ENCODE measurements at regions not wholly inside any gene's neighbourhood (a gene's known extent, or its start where the extent isn't known, plus 50 kb on each side); places are given as distances from the start of the nearest gene placed in this dataset.

- H3K79me2 ChIP-seq (ENCODE audit: insufficient read depth, low read length), result no peaks in the 10 kb centered on the region
- H3K9ac ChIP-seq (ENCODE audit: insufficient read depth, low read depth, low read length), result no peak overlapping the region
- intact Hi-C loops (cut with micrococcal nuclease; ENCODE audit: unreplicated experiment) (no loop called here), in situ Hi-C loops (cut with HindIII; ENCODE audit: extremely low pct_ligation_motif_present, low pct_unique_long_range_greater_than_20kb) (no loop called here)
- H3K4me2 ChIP-seq (ENCODE audit: low read depth, low read length), result no peak overlapping the region
- no peaks in the 10 kb centered on the region for H3K27me3 ChIP-seq (ENCODE audit: control insufficient read depth in 1 of 2, insufficient read depth in 2 of 2, low read length in 2 of 2)
- TF ChIP-seq NFATC3 (CRISPR knock-in tag; IDR thresholded peaks at IDR 0.05) (no peak), RFX3 (CRISPR knock-in tag; IDR thresholded peaks at IDR 0.05) (no peak), HMGXB3 (CRISPR knock-in tag; IDR thresholded peaks at IDR 0.05; ENCODE audit: borderline replicate concordance) (no peak), XRCC5 (optimal IDR thresholded peaks at IDR 0.05; ENCODE audit: low read length) (no peak), MTA1 (CRISPR knock-in tag; IDR thresholded peaks at IDR 0.05; ENCODE audit: borderline replicate concordance) (no peak), POGZ (CRISPR knock-in tag; IDR thresholded peaks at IDR 0.05) (no peak), CTCF (CRISPR knock-in tag; IDR thresholded peaks at IDR 0.05) (no peak), RXRA (CRISPR knock-in tag; IDR thresholded peaks at IDR 0.05) (no peak), NFRKB (IDR thresholded peaks at IDR 0.05) (no peak), MXD4 (CRISPR knock-in tag; IDR thresholded peaks at IDR 0.05) (no peak), ZNF143 (CRISPR knock-in tag; IDR thresholded peaks at IDR 0.05) (no peak), NCOA1 (CRISPR knock-in tag; IDR thresholded peaks at IDR 0.05) (no peak), THYN1 (CRISPR knock-in tag; IDR thresholded peaks at IDR 0.05; ENCODE audit: borderline replicate concordance, low read depth) (no peak)
- CTCF ChIA-PET (ENCODE audit: low intra/inter-chr PET ratio, low total read pairs), result no interaction called here
- peaks cover 12% of the 10 kb centered on the region; the same call in 1 of the 2 replicates for H3K9me3 ChIP-seq (ENCODE audit: low read length)
- ATAC-seq (no peak), DNase-seq (ENCODE audit: low spot score) (no peak), FAIRE-seq (no peak)
- H2AFZ ChIP-seq (ENCODE audit: low read length), result no peak overlapping the region
- POLR2A ChIA-PET, result no interaction called here
- 0% methylated on average over 3 of the region's 3 CpGs for WGBS (ENCODE audit: low lambda C conversion rate)
- no peaks in the 10 kb centered on the region for H4K20me1 ChIP-seq (ENCODE audit: insufficient read depth, low read length)
- H3K36me3 ChIP-seq (replicated peaks in 1 of 2; ENCODE audit: control insufficient read depth in 1 of 2, insufficient read depth in 2 of 2, low read length in 2 of 2), result no peaks in the 10 kb centered on the region
- BruUV-seq (replicated peaks), result no TSS peak
- H3K27ac ChIP-seq (ENCODE audit: extremely low read length, insufficient read depth, low read length), result no peak overlapping the region
- no peaks in the 10 kb centered on the region for H3K4me1 ChIP-seq (ENCODE audit: insufficient read depth, low read length)
- H3K4me3 ChIP-seq (replicated peaks in 1 of 3; ENCODE audit: insufficient read depth in 1 of 3, low read depth in 2 of 3, low read length in 3 of 3), result no peak overlapping the region
These were observed 403.9 kb upstream of the TNP1 start for GRCh38 chr2:217263756-217264155.
